HUDEP-2 (cell line): ENCODE measurements at regions not wholly inside any gene's neighbourhood (a gene's known extent, or its start where the extent isn't known, plus 50 kb on each side); places are given as distances from the start of the nearest gene placed in this dataset.

ENCODE experiments used
- DNase-seq, 76 experiments: peaks; one replicate each; lab custom pipeline; 2025; ENCODE audit not compliant: unreplicated experiment in 76 of 76; lab: John Stamatoyannopoulos, UW

DNA sequence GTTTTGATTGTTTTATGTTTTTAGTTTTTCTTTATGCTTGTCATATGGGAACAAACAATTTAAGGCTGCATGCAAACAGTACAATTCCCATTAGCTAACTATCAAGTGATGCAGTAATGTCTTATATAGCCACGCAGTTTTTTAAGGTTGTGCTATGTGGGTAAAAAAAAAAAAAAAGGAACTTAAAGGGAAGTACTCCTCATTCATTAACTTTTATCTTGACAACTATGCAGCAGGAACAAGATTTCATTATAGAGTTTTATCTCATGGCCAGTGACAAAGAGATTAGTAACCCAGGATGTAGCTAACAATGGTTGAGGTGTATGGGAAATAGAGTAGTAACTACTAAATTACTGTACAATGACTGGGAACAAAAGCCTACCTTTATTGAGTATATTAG lies 1008.2 kb upstream of the CDH9 start:
- DNase-seq = no peak

GRCh38 chr5:28027851-28028250 lies 989.5 kb upstream of the CDH9 start:
- DNase-seq = no peak

- DNase-seq = no peak
These were observed 978.8 kb upstream of the CDH9 start for GRCh38 chr5:28017178-28017577.

GRCh38 chr5:28014779-28015178 lies 976.4 kb upstream of the CDH9 start:
- DNase-seq = peak in 9 of 76 experiments; percentile 1 to 32 (median 2)

DNA sequence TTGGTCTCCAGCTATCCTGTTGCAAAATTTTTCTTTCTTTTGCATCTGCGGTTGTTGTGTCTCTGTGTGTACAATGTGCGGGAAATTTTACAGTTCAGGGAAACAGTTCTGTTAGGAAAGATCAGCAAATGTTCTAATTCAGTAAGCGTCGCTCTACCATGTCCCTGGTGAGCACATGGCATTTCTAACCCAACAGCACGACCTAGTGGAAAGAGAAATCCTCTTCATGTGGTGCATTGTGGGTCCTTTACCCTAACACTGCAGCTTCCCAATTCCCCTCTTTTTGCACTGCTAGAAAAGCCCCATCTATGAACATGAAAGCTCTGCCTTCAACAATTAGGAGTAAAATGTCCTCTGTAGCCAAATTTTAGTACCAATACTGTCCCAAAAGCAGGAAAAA lies 974.2 kb upstream of the CDH9 start:
- peak in 2 of 76 experiments; percentile 0 to 12 for DNase-seq

DNA sequence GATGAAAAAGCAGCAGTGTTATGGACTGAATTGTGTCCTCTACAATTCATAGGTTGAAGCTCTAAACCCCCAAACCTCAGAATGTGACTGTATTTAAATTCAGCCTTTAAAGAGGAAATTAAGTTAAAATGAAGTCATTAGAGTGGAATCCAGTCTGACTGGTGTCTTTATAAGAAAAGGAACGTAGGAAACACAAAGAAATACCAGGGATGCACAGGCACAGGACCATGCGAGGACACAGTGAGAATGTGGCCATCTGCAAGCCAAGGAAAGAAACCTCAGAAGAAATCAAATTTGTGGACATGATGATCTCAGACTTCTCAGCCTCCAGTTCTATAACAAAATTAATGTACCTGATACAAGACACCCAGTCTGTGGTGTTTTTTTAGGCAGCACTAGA lies 971.2 kb upstream of the CDH9 start:
- no peak for DNase-seq

GRCh38 chr5:27996665-27997064 lies 958.3 kb upstream of the CDH9 start:
- DNase-seq = no peak

- no peak for DNase-seq
These were observed 957.5 kb upstream of the CDH9 start for GRCh38 chr5:27995867-27996266.

DNA sequence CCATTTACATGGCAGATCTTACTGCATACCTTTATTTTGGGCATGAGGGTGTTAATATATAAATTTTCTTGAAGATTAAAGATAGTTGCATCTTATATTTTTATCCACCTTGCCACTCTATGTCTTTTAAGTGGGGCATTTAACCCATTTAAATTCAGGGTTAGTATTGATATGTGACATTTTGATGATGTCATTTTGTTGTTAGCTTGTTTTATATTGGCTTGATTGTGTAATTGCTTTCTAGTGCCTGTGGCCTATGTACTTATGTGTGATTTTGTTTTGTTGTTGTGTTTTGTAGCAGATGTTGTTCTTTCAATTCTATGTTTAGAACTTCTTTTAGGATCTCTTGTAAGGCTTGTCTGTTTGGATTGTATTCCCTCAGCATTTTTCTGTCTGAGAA lies 939.9 kb upstream of the CDH9 start:
- no peak for DNase-seq

DNA sequence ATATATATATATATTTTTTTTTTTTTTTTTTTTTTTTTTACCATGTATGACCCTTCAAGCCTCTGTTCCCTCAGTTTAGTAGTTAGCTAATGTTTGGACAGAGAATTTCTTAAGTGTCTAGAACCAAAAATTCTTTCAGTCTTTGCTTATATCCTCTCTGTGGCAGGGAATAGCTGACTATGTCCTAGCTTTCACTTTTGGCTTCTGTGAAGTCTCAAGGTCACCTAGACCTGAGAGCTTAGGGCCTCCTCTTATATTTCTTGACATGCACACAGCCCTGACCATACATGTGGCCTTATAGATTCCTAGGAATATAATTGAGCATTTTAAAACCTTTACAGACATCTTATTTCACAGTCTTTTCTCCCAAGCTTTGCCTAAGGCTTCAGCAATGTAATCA lies 930.8 kb upstream of the CDH9 start:
- DNase-seq = no peak

DNA sequence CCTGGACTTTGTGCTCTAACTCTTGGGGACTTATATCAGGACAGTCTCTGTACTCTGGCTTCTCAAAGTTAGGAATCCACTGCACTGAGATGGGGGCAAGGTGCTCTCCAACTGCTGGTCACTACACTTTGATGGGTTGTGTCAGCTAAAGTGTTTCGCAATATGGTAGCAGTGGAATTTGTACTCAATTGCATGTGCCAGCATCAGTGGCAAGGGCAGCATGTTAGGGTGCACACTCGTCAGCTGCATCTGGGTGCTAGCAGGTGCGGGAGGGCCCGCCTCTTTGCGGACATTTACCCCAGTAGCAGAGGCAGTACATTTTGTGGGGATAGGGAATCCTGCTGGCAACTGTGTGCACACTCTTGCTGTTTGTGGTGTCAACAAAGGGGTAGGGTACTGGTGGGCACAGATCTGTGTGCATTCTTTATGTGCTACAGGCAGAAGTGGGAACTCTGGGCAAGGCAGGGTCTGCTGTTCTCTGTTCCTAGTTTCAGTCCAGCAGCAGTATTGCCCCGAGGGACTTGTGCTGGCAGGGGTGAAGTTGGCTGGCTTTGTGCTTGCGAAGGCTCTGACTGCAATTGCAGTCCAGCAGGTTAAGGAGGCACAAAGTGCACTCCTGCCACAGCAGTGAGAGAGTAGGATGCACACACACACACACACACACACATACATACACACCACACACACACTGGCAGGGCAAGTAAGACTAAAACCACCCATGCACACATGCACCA lies 924.8 kb upstream of the CDH9 start:
- DNase-seq = no peak

- no peak for DNase-seq
These were observed 923.8 kb upstream of the CDH9 start for GRCh38 chr5:27962198-27962597.

DNA sequence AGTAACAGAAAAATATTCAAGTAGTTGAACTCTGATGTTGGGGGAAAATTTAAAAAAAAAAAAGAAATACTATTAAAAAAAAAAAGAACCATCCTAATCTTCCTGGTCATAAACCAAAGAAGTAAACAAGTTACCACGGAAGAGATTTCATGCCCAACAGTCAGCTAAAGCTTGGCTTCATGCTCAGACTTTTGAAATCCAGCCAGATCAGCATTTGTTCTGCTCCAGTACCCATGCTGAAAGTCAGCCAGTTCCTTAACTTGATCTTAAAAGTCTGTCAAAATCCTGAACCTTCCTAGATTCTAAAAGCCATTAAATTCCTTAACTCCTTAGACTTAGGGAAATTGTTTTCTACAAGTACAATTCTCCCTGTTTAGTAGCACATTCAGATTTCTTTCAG lies 908.7 kb upstream of the CDH9 start:
- DNase-seq = no peak

DNA sequence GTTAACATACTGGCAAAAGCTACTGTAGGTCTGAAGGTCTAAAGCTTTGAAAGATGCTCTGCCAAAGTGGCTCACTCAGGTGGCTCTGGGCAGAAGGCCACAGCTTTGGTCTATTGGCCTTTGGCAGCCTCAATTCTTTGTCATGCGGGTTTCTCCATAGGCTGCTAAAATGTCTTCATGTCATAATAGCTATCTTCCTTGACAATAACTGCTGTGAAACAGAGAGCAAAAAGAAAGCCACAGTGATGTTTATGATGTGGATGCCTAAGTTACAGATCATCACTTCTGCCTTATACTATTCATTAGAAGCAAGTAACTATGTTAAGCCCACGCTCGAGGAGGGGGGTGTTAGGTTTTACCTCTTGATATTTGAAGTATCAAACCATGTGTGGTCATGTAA lies 906.1 kb upstream of the CDH9 start:
- no peak for DNase-seq

- DNase-seq = no peak
These were observed 900.6 kb upstream of the CDH9 start for GRCh38 chr5:27938989-27939388.

- DNase-seq = no peak
These were observed 889.7 kb upstream of the CDH9 start for GRCh38 chr5:27928060-27928459.

GRCh38 chr5:27911216-27911615 lies 872.8 kb upstream of the CDH9 start:
- DNase-seq = no peak

DNA sequence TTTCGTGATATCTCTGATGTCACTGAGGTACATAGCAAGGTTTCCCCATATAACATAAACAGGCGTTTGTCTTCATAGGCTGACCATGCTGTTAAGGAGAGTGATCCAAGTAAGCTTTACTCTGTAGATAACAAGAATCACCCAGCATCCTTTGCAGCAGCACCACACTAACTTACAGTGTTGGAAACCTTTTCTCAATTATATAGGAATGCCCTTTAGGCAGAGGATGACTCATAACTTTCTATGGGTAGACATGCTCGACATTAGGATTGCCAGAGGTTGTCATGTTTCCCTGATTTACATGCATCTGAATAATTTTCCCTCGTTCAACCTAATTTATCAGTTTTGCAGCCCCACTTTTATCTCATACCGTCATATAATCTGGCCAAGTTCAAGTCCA lies 870.0 kb upstream of the CDH9 start:
- no peak for DNase-seq

GRCh38 chr5:27906931-27907601 lies 868.7 kb upstream of the CDH9 start:
- DNase-seq = no peak

GRCh38 chr5:27906481-27906880 lies 868.1 kb upstream of the CDH9 start:
- no peak for DNase-seq

GRCh38 chr5:27900761-27901160 lies 862.4 kb upstream of the CDH9 start:
- no peak for DNase-seq

DNA sequence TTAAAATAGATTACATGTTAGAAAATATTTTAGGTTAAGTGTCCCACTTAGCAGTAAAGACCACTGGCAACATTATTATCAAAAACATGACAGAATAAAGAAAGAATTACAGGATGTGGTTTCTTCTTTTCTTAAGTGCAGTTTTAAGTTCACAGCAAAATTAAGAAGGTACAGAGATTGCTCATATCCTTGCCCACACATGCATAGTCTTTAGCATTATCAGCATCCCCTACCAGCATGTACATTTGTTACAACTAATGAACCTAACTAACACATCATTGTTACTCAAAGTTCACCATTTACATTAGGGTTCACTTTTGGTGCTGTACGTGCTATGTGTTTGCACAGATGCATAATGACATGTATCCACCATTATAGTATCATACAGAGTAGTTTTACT lies 837.7 kb upstream of the CDH9 start:
- no peak for DNase-seq

DNA sequence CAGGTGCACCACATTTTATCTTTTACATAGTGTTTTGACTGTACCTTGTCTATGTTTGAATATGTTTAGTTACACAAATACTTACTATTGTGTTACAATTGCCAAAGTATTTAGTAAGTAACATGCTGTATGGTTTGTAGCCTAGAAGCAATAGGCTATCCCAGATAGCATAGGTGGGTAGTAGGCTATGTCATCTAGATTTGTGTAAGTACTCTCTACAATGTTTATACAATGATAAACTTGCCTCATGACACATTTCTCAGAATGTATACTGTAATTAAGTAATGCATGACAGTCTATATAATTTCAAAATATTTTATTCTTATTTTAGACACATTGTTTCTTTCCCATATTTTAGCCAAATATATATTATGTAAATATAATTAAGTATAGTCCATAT lies 836.8 kb upstream of the CDH9 start:
- no peak for DNase-seq
